ENCODE measurements at regions not wholly inside any gene's neighbourhood (a gene's known extent, or its start where the extent isn't known, plus 50 kb on each side); places are given as distances from the start of the nearest gene placed in this dataset.

- Histone ChIP-seq H3K4me3 (no peak overlapping the region), H3K27me3 (no peaks in the 10 kb centered on the region), H3K9me3 (peaks cover 0 to 7% (median 3%) of the 10 kb centered on the region in 4 donors), H3K4me1 (no peaks in the 10 kb centered on the region), H3K27ac (replicated peaks in 1 of 4) (no peak overlapping the region), H3K36me3 (no peaks in the 10 kb centered on the region)
- intact Hi-C loops (cut with DNase I): no loop called here
- TF ChIP-seq POLR2A (IDR thresholded peaks at IDR 0.05; ENCODE audit: low read depth): no peak
- no peak for TF ChIP-seq CTCF (IDR thresholded peaks at IDR 0.05)
- no peak for TF ChIP-seq POLR2AphosphoS5 (IDR thresholded peaks at IDR 0.05)
- no peak for TF ChIP-seq EP300 (IDR thresholded peaks at IDR 0.05)
- WGBS: no CpG with 5 or more reads among the region's 2 CpGs
- DNase-seq (ENCODE audit: extremely low spot score): no peak
These were observed 610.0 kb upstream of the LRRN3 start for GRCh38 chr7:110480964-110481363.

DNA sequence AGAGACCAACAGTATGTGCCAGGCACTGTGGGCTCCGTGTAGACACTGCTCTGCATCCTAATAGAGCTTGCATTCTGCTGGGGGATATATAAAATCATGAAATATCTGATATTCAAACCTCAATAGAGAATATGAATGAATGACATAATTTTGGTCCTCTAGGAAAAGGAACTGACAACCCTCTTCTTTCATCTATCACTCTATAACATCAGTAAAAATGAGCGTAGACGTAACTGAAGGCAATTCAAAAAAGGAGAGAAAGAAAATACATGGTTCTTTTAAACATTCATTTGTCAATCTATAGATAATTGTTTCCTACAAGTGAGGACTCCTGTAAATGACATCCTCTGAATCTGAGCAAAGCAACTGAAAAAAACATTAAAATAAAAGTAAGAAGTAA lies 607.4 kb upstream of the LRRN3 start:
- H3K9me3 ChIP-seq: peaks cover 0 to 7% (median 3%) of the 10 kb centered on the region in 4 donors
- H3K27ac ChIP-seq (replicated peaks in 1 of 4): no peak overlapping the region
- WGBS: 94% methylated on average over 3 of the region's 3 CpGs
- H3K4me1 ChIP-seq: no peaks in the 10 kb centered on the region
- no peak overlapping the region for H3K4me3 ChIP-seq
- TF ChIP-seq CTCF (IDR thresholded peaks at IDR 0.05) (no peak), POLR2AphosphoS5 (IDR thresholded peaks at IDR 0.05) (no peak), EP300 (IDR thresholded peaks at IDR 0.05) (no peak), POLR2A (IDR thresholded peaks at IDR 0.05; ENCODE audit: low read depth) (no peak)
- no peaks in the 10 kb centered on the region for H3K36me3 ChIP-seq
- H3K27me3 ChIP-seq: no peaks in the 10 kb centered on the region
- DNase-seq (ENCODE audit: extremely low spot score): no peak
- intact Hi-C loops (cut with DNase I): no loop called here

DNA sequence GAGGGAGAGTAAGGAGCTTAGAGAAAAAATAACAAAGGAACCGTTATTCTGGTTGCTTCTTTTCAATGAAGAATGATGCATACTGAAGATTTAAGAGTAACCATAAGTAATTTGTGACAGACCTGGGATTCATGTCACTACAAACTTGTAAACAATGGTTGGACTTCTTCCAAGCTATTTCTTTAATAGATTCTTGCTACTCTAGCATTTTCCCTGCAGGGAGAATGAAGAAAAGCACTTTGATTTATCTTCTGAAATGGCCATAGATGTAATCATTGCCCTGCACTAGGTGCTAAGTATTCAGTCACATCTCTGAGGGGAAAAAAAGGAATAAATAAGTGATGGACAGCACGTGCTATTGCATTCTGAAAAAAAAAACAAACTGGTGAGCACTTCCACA lies 606.6 kb upstream of the LRRN3 start:
- Histone ChIP-seq H3K4me1 (no peaks in the 10 kb centered on the region), H3K9me3 (peaks cover 0 to 7% (median 3%) of the 10 kb centered on the region in 4 donors), H3K27me3 (no peaks in the 10 kb centered on the region), H3K27ac (replicated peaks in 1 of 4) (no peak overlapping the region), H3K4me3 (no peak overlapping the region), H3K36me3 (no peaks in the 10 kb centered on the region)
- 53% methylated on average over 2 of the region's 2 CpGs for WGBS
- no peak for TF ChIP-seq POLR2A (IDR thresholded peaks at IDR 0.05; ENCODE audit: low read depth)
- TF ChIP-seq EP300 (IDR thresholded peaks at IDR 0.05): no peak
- no peak for TF ChIP-seq POLR2AphosphoS5 (IDR thresholded peaks at IDR 0.05)
- DNase-seq (ENCODE audit: extremely low spot score): no peak
- intact Hi-C loops (cut with DNase I): no loop called here

GRCh38 chr7:110486549-110486948 lies 604.4 kb upstream of the LRRN3 start:
- H3K4me1 ChIP-seq: no peaks in the 10 kb centered on the region
- intact Hi-C loops (cut with DNase I): no loop called here
- H3K27me3 ChIP-seq: no peaks in the 10 kb centered on the region
- H3K36me3 ChIP-seq: no peaks in the 10 kb centered on the region
- TF ChIP-seq POLR2AphosphoS5 (IDR thresholded peaks at IDR 0.05) (no peak), EP300 (IDR thresholded peaks at IDR 0.05) (no peak), POLR2A (IDR thresholded peaks at IDR 0.05; ENCODE audit: low read depth) (no peak), CTCF (IDR thresholded peaks at IDR 0.05) (no peak)
- DNase-seq (ENCODE audit: extremely low spot score): no peak
- peaks cover 0 to under 1% (median 0%) of the 10 kb centered on the region in 4 donors for H3K9me3 ChIP-seq
- 93% methylated on average over 2 of the region's 2 CpGs for WGBS
- no peak overlapping the region for H3K4me3 ChIP-seq
- no peak overlapping the region for H3K27ac ChIP-seq (replicated peaks in 1 of 4)

- Histone ChIP-seq H3K4me3 (no peak overlapping the region), H3K27me3 (no peaks in the 10 kb centered on the region), H3K4me1 (no peaks in the 10 kb centered on the region), H3K36me3 (no peaks in the 10 kb centered on the region), H3K9me3 (no peaks in the 10 kb centered on the region), H3K27ac (replicated peaks in 1 of 4) (no peak overlapping the region)
- DNase-seq (ENCODE audit: extremely low spot score): no peak
- WGBS: 83% methylated on average over 1 of the region's 1 CpG
- intact Hi-C loops (cut with DNase I): loop anchor here (10.0 kb wide), 1 partner anchor 48 kb away; no protein-coding TSS in a partner anchor
- TF ChIP-seq POLR2AphosphoS5 (IDR thresholded peaks at IDR 0.05) (no peak), EP300 (IDR thresholded peaks at IDR 0.05) (no peak), POLR2A (IDR thresholded peaks at IDR 0.05; ENCODE audit: low read depth) (no peak), CTCF (IDR thresholded peaks at IDR 0.05) (no peak)
These were observed 588.0 kb upstream of the LRRN3 start for GRCh38 chr7:110502888-110503465.

All from esophagus muscularis mucosa (tissue), 4 donors.